IMR-90 (cell line): ENCODE measurements at regions not wholly inside any gene's neighbourhood (a gene's known extent, or its start where the extent isn't known, plus 50 kb on each side); places are given as distances from the start of the nearest gene placed in this dataset.

ENCODE experiments used
- ATAC-seq: fragments of 200-7000 bp; cut with Tn5 transposase; 2 replicates; pipeline ENCODE4 v1.9.1; 2020; ENCODE audit warnings: low read depth, mild to moderate bottlenecking, moderate library complexity
- BruUV-seq: library from RNA; stranded (reverse); fragments of 400-500 nt; replicated peaks from 2 replicates; lab custom pipeline; 2021; lab: Mats Ljungman, UMichigan
- CTCF ChIA-PET: fragments of 300-600 bp; formaldehyde crosslinking; extraction: SDS; loops from one replicate; lab custom pipeline; 2021; ENCODE audit warnings: antibody characterized with exemption; lab: Yijun Ruan, JAX
- POLR2A ChIA-PET: fragments of 300-600 bp; sonication (Branson Sonifier 250); formaldehyde crosslinking; loops from one replicate; lab custom pipeline; 2022; ENCODE audit warnings: antibody characterized with exemption; ENCODE audit not compliant: unreplicated experiment; lab: Charles Lee
- DNase-seq: peaks from one replicate; pipeline ENCODE4 v3.0.0; 2013
- H2AFZ ChIP-seq: replicated peaks from 2 replicates; pipeline ENCODE3; 2013; ENCODE audit warnings: low read length, mild to moderate bottlenecking; ENCODE audit not compliant: poor library complexity
- H2AK5ac ChIP-seq: 2 replicates; pipeline ENCODE4 v1.6.1; 2013; ENCODE audit warnings: low read depth, low read length, inconsistent platforms
- H2AK9ac ChIP-seq: replicated peaks from 2 replicates; pipeline ENCODE3; 2013; ENCODE audit warnings: mild to moderate bottlenecking, low read depth, low read length, moderate library complexity; ENCODE audit not compliant: poor library complexity
- H2BK120ac ChIP-seq: 2 replicates; pipeline ENCODE4 v1.6.1; 2013; ENCODE audit warnings: low read depth, low read length, inconsistent platforms
- H2BK15ac ChIP-seq: 3 replicates; pipeline ENCODE4 v1.6.1; 2013; ENCODE audit warnings: low read depth, low read length, inconsistent platforms
- H2BK20ac ChIP-seq: 2 replicates; pipeline ENCODE4 v1.6.1; 2013; ENCODE audit warnings: low read depth, mild to moderate bottlenecking, inconsistent platforms, low read length, moderate library complexity
- H2BK5ac ChIP-seq: 2 replicates; pipeline ENCODE4 v1.6.1; 2013; ENCODE audit warnings: mild to moderate bottlenecking, low read depth, low read length, inconsistent platforms; ENCODE audit not compliant: poor library complexity, severe bottlenecking
- H3K14ac ChIP-seq: replicated peaks from 2 replicates; pipeline ENCODE4 v1.6.1; 2013; ENCODE audit warnings: low read depth, low read length, inconsistent platforms
- H3K18ac ChIP-seq: 2 replicates; pipeline ENCODE4 v1.6.1; 2013; ENCODE audit warnings: low read depth, low read length, control low read depth
- H3K23ac ChIP-seq: 2 replicates; pipeline ENCODE4 v1.6.1; 2013; ENCODE audit warnings: low read depth, low read length, inconsistent platforms
- H3K27ac ChIP-seq: 2 replicates; pipeline ENCODE4 v1.5.1; 2013; ENCODE audit warnings: mild to moderate bottlenecking, control low read depth, low read length; ENCODE audit not compliant: insufficient read depth
- H3K27me3 ChIP-seq: 2 replicates; pipeline ENCODE4 v1.6.1; 2013; ENCODE audit warnings: low read length; ENCODE audit not compliant: control insufficient read depth, insufficient read depth
- H3K36me3 ChIP-seq: 2 replicates; pipeline ENCODE4 v1.6.1; 2013; ENCODE audit warnings: low read length, mixed read lengths; ENCODE audit not compliant: control insufficient read depth, insufficient read depth
- H3K4ac ChIP-seq: 2 replicates; pipeline ENCODE4 v1.6.1; 2013; ENCODE audit warnings: low read depth, low read length, inconsistent platforms
- H3K4me1 ChIP-seq: 2 replicates; pipeline ENCODE4 v1.6.1; 2013; ENCODE audit warnings: low read length, mixed read lengths; ENCODE audit not compliant: control insufficient read depth, insufficient read depth
- H3K4me2 ChIP-seq: 2 replicates; pipeline ENCODE4 v1.6.1; 2013; ENCODE audit warnings: low read depth, mild to moderate bottlenecking, control low read depth, low read length, moderate library complexity
- H3K4me3 ChIP-seq: 2 replicates; pipeline ENCODE4 v1.5.1; 2013; ENCODE audit warnings: low read depth, mild to moderate bottlenecking, control low read depth, low read length, moderate library complexity; ENCODE audit not compliant: insufficient read depth
- H3K56ac ChIP-seq: 2 replicates; pipeline ENCODE4 v1.6.1; 2013; ENCODE audit warnings: low read length, inconsistent platforms; ENCODE audit not compliant: insufficient read depth; ENCODE audit errors: extremely low read depth
- H3K79me1 ChIP-seq, 2 experiments: 2 replicates each; pipeline ENCODE4 v1.6.1; 2013; ENCODE audit warnings: low read length in 2 of 2, inconsistent platforms in 1 of 2, low read depth in 1 of 2
- H3K9ac ChIP-seq: 2 replicates; pipeline ENCODE4 v1.6.1; 2013; ENCODE audit warnings: low read depth, low read length, control low read depth
- H3K9me1 ChIP-seq: 2 replicates; pipeline ENCODE4 v1.6.1; 2013; ENCODE audit warnings: low read length, inconsistent platforms; ENCODE audit not compliant: insufficient read depth
- H3K9me3 ChIP-seq: 2 replicates; pipeline ENCODE4 v1.6.1; 2013; ENCODE audit warnings: low read length; ENCODE audit not compliant: control insufficient read depth, insufficient read depth
- H4K20me1 ChIP-seq: 2 replicates; pipeline ENCODE4 v1.6.1; 2013; ENCODE audit warnings: low read length, inconsistent platforms; ENCODE audit not compliant: insufficient read depth
- H4K5ac ChIP-seq: 2 replicates; pipeline ENCODE4 v1.6.1; 2013; ENCODE audit warnings: mild to moderate bottlenecking, low read depth, low read length, control low read depth
- H4K8ac ChIP-seq, 2 experiments: 2 replicates each; pipeline ENCODE4 v1.6.1; 2013; ENCODE audit warnings: low read depth in 2 of 2, low read length in 2 of 2, control low read depth in 1 of 2, inconsistent platforms in 1 of 2
- H4K91ac ChIP-seq: 2 replicates; pipeline ENCODE4 v1.6.1; 2013; ENCODE audit warnings: low read depth, low read length, inconsistent platforms; ENCODE audit not compliant: insufficient read depth
- BHLHE40 ChIP-seq: fragments of 150-350 bp; IDR thresholded peaks from 2 replicates; pipeline ENCODE4 v1.6.1; 2016; ENCODE audit warnings: mild to moderate bottlenecking, low read depth, low read length
- CEBPB ChIP-seq: IDR thresholded peaks from 2 replicates; pipeline ENCODE4 v1.6.1; 2012; ENCODE audit warnings: low read depth, low read length, improper control_type of control experiment
- CTCF ChIP-seq: conservative IDR thresholded peaks from 2 replicates; pipeline ENCODE4 v1.5.1; 2012; ENCODE audit warnings: mild to moderate bottlenecking, low read depth, low read length, improper control_type of control experiment
- ELK1 ChIP-seq: fragments of 150-350 bp; IDR thresholded peaks from 2 replicates; pipeline ENCODE4 v1.6.1; 2016; ENCODE audit warnings: low read depth, mild to moderate bottlenecking, low read length, moderate library complexity, borderline replicate concordance
- FOS ChIP-seq: fragments of 150-350 bp; IDR thresholded peaks from 2 replicates; pipeline ENCODE4 v1.6.1; 2016; ENCODE audit warnings: low read depth, low read length
- MAFK ChIP-seq: IDR thresholded peaks from 2 replicates; pipeline ENCODE4 v1.6.1; 2012; ENCODE audit warnings: low read depth, low read length, improper control_type of control experiment
- MAZ ChIP-seq: IDR thresholded peaks from 2 replicates; pipeline ENCODE4 v1.6.1; 2012; ENCODE audit warnings: low read depth, mild to moderate bottlenecking, low read length, improper control_type of control experiment, moderate library complexity, borderline replicate concordance
- NFE2L2 ChIP-seq: fragments of 150-350 bp; IDR thresholded peaks from 2 replicates; pipeline ENCODE4 v1.6.1; 2016; ENCODE audit warnings: low read depth, mild to moderate bottlenecking, low read length
- POLR2A ChIP-seq: IDR thresholded peaks from 2 replicates; pipeline ENCODE4 v1.6.1; 2012; ENCODE audit warnings: mild to moderate bottlenecking, low read depth, low read length
- RAD21 ChIP-seq: IDR thresholded peaks from 2 replicates; pipeline ENCODE4 v1.6.1; 2012; ENCODE audit warnings: low read length, improper control_type of control experiment
- RCOR1 ChIP-seq: IDR thresholded peaks from 2 replicates; pipeline ENCODE4 v1.6.1; 2012; ENCODE audit warnings: mild to moderate bottlenecking, low read length, improper control_type of control experiment; ENCODE audit not compliant: insufficient replicate concordance
- RFX5 ChIP-seq: IDR thresholded peaks from 2 replicates; pipeline ENCODE4 v1.8.0; 2012; ENCODE audit warnings: low read depth, mild to moderate bottlenecking, low read length, moderate library complexity
- SMC3 ChIP-seq: fragments of 150-350 bp; IDR thresholded peaks from 2 replicates; pipeline ENCODE4 v1.6.1; 2016; ENCODE audit warnings: low read depth, mild to moderate bottlenecking, antibody characterized with exemption, low read length, moderate library complexity
- USF2 ChIP-seq: fragments of 150-350 bp; IDR thresholded peaks from 2 replicates; pipeline ENCODE4 v1.6.1; 2017; ENCODE audit warnings: mild to moderate bottlenecking, antibody characterized with exemption, low read length, low read depth
- WGBS, 2 experiments: methylation state at CpG; one replicate each; pipeline versions ENCODE4 v1.1.5 to v1.1.7; 2013; ENCODE audit warnings: missing lambda C conversion rate in 2 of 2; ENCODE audit not compliant: insufficient read length in 1 of 2; ENCODE audit errors: extremely low coverage in 2 of 2; 5-methylcytosine and 5-hydroxymethylcytosine counted together
- dilution Hi-C: fragments of 300-500 bp; cut with HindIII; formaldehyde crosslinking; loops from one replicate; pipeline ENCODE4 v1.14.3; 2018; ENCODE audit warnings: low sequenced_read_pairs; ENCODE audit not compliant: unreplicated experiment
- in situ Hi-C: fragments of 300-500 bp; cut with MboI; formaldehyde crosslinking; loops from 3 replicates; pipeline ENCODE4 v1.14.3; 2019; ENCODE audit warnings: low sequenced_read_pairs, inconsistent platforms, mixed read lengths
- intact Hi-C: fragments of 100-400 bp; cut with micrococcal nuclease; formaldehyde crosslinking; loops from 2 replicates; pipeline ENCODE4 v1.10.0; 2022

DNA sequence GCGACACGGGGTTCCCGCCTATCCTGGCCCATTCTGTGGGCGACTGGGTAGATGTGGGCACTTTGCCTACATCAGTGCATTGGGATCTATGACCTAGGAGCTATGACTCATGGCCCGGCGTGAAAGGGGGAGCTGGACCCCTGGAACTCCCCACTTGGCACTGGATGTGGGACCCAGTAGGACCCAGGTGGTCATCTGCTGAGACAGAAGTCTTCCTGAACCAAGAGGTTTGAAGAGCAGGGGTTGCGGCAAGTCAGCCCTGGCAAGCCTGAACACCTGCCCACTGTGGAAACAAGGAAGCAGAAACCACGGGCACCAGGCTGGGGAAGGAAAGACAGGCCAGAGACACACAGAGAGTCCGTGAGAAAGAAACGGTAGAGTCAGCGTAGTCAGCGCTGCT is 656.7 kb downstream of the AJAP1 start:
- POLR2A ChIA-PET = no interaction called here
- dilution Hi-C loops = no loop called here

More for the DNA sequence above, 656.7 kb downstream of the AJAP1 start:
- no peak overlapping the region for H4K91ac ChIP-seq
- H3K56ac ChIP-seq = no peak overlapping the region
- no peak overlapping the region for H3K14ac ChIP-seq
- DNase-seq (no peak), ATAC-seq (no peak)
- H3K9me1 ChIP-seq = no peaks in the 10 kb centered on the region
- H3K23ac ChIP-seq = no peak overlapping the region
- H2BK15ac ChIP-seq = no peak overlapping the region
- H2BK5ac ChIP-seq = no peak overlapping the region
- in situ Hi-C loops (no loop called here), intact Hi-C loops (no loop called here)
- H2AK9ac ChIP-seq = no peak overlapping the region
- no peak overlapping the region for H3K9ac ChIP-seq
- 39% methylated on average over 4 of the region's 12 CpGs; no CpG with 5 or more reads in 1 of the 2 experiments for WGBS, 2 experiments
- H3K4me2 ChIP-seq = no peak overlapping the region
- H3K9me3 ChIP-seq = peaks cover 44% of the 10 kb centered on the region
- H2BK20ac ChIP-seq = no peak overlapping the region
- no peaks in the 10 kb centered on the region for H3K79me1 ChIP-seq
- H2BK120ac ChIP-seq = no peak overlapping the region
- TF ChIP-seq CEBPB = no peak
- no peak for TF ChIP-seq USF2
- TF ChIP-seq FOS = no peak
- no peak for TF ChIP-seq NFE2L2
- no peak for TF ChIP-seq RCOR1
- TF ChIP-seq RAD21 = no peak
- no peak for TF ChIP-seq MAFK
- no peak for TF ChIP-seq POLR2A
- no peak for TF ChIP-seq MAZ
- TF ChIP-seq SMC3 = no peak
- no peak for TF ChIP-seq RFX5
- TF ChIP-seq BHLHE40 = no peak
- TF ChIP-seq CTCF = no peak
- TF ChIP-seq ELK1 = no peak
- BruUV-seq = no TSS peak
- H4K5ac ChIP-seq = no peak overlapping the region
- H2AK5ac ChIP-seq = no peak overlapping the region
- CTCF ChIA-PET = no interaction called here
- no peak overlapping the region for H3K18ac ChIP-seq
- no peak overlapping the region for H3K4me3 ChIP-seq
- no peak overlapping the region for H4K8ac ChIP-seq
- no peak overlapping the region for H3K4ac ChIP-seq
- no peaks in the 10 kb centered on the region for H3K27me3 ChIP-seq
- no peaks in the 10 kb centered on the region for H3K36me3 ChIP-seq
- H2AFZ ChIP-seq = no peak overlapping the region
- H3K4me1 ChIP-seq = no peaks in the 10 kb centered on the region
- H4K20me1 ChIP-seq = no peaks in the 10 kb centered on the region
- no peak overlapping the region for H3K27ac ChIP-seq
